ENCODE measurements at regions not wholly inside any gene's neighbourhood (a gene's known extent, or its start where the extent isn't known, plus 50 kb on each side); places are given as distances from the start of the nearest gene placed in this dataset.

GRCh38 chr4:54495091-54495490 lies 162.7 kb upstream of the KIT start:
- DNase-seq: no peak

GRCh38 chr4:54495641-54496040 lies 162.1 kb upstream of the KIT start:
- no peak for DNase-seq

GRCh38 chr4:54496412-54496811 lies 161.3 kb upstream of the KIT start:
- DNase-seq: no peak

GRCh38 chr4:54497947-54498346 lies 159.8 kb upstream of the KIT start:
- DNase-seq: no peak

GRCh38 chr4:54498661-54499111 lies 159.1 kb upstream of the KIT start:
- no peak for DNase-seq

- no peak for DNase-seq
Observed at GRCh38 chr4:54499308-54500074, 158.3 kb upstream of the KIT start.

- DNase-seq: no peak
Observed at GRCh38 chr4:54505362-54505761, 152.4 kb upstream of the KIT start.

- no peak for DNase-seq
Observed at GRCh38 chr4:54505996-54506395, 151.8 kb upstream of the KIT start.

GRCh38 chr4:54509057-54509456 lies 148.7 kb upstream of the KIT start:
- DNase-seq: no peak

- no peak for DNase-seq
Observed at GRCh38 chr4:54513204-54513603, 144.6 kb upstream of the KIT start.

- no peak for DNase-seq
Observed at GRCh38 chr4:54513741-54514140, 144.0 kb upstream of the KIT start.

- no peak for DNase-seq
Observed at GRCh38 chr4:54516556-54517215, 141.1 kb upstream of the KIT start.

GRCh38 chr4:54517781-54518444 lies 139.8 kb upstream of the KIT start:
- DNase-seq: no peak

GRCh38 chr4:54525602-54526001 lies 132.2 kb upstream of the KIT start:
- no peak for DNase-seq

GRCh38 chr4:54526560-54526959 lies 131.2 kb upstream of the KIT start:
- no peak for DNase-seq

- no peak for DNase-seq
Observed at GRCh38 chr4:54527532-54527931, 130.2 kb upstream of the KIT start.

- peak; percentile 62 for DNase-seq
Observed at GRCh38 chr4:54539500-54540029, 118.2 kb upstream of the KIT start.

- no peak for DNase-seq
Observed at GRCh38 chr4:54540931-54541330, 116.8 kb upstream of the KIT start.

- no peak for DNase-seq
Observed at GRCh38 chr4:54541426-54542118, 116.2 kb upstream of the KIT start.

- no peak for DNase-seq
Observed at GRCh38 chr4:54542119-54542438, 115.7 kb upstream of the KIT start.

- no peak for DNase-seq
Observed at GRCh38 chr4:54542540-54543041, 115.2 kb upstream of the KIT start.

Data from renal pelvis (tissue), 1 donor.